ENCODE measurements at regions not wholly inside any gene's neighbourhood (a gene's known extent, or its start where the extent isn't known, plus 50 kb on each side); places are given as distances from the start of the nearest gene placed in this dataset.

GRCh38 chr6:169016758-169017157 lies 236.9 kb downstream of the THBS2 start:
- Mint-ChIP-seq H3K9me3 (peaks cover 20% of the 10 kb centered on the region), H3K4me3 (no peak overlapping the region), H3K4me1 (peaks cover 23% of the 10 kb centered on the region), H3K36me3 (ENCODE audit: low read depth) (peaks cover 12% of the 10 kb centered on the region), H3K27ac (ENCODE audit: unreplicated experiment) (no peak overlapping the region), H3K27me3 (ENCODE audit: low read depth) (no peaks in the 10 kb centered on the region)
- DNase-seq (ENCODE audit: low read depth, low spot score): no peak
- TF ChIP-seq CTCF (conservative IDR thresholded peaks at IDR 0.05): no peak

GRCh38 chr6:169014211-169015197 lies 239.1 kb downstream of the THBS2 start:
- DNase-seq (ENCODE audit: low read depth, low spot score): no peak
- H3K27me3 Mint-ChIP-seq (ENCODE audit: low read depth): no peaks in the 10 kb centered on the region
- peaks cover 12% of the 10 kb centered on the region for H3K36me3 Mint-ChIP-seq (ENCODE audit: low read depth)
- peaks cover 15% of the 10 kb centered on the region for H3K4me1 Mint-ChIP-seq
- no peak overlapping the region for H3K27ac Mint-ChIP-seq (ENCODE audit: unreplicated experiment)
- H3K9me3 Mint-ChIP-seq: peaks cover 20% of the 10 kb centered on the region
- no peak overlapping the region for H3K4me3 Mint-ChIP-seq
- TF ChIP-seq CTCF (conservative IDR thresholded peaks at IDR 0.05): no peak

GRCh38 chr6:169009628-169010027 lies 244.0 kb downstream of the THBS2 start:
- DNase-seq (ENCODE audit: low read depth, low spot score): no peak
- Mint-ChIP-seq H3K27me3 (ENCODE audit: low read depth) (no peaks in the 10 kb centered on the region), H3K36me3 (ENCODE audit: low read depth) (no peaks in the 10 kb centered on the region), H3K9me3 (peaks cover 14% of the 10 kb centered on the region), H3K27ac (ENCODE audit: unreplicated experiment) (no peak overlapping the region), H3K4me1 (peaks cover 5% of the 10 kb centered on the region), H3K4me3 (no peak overlapping the region)
- TF ChIP-seq CTCF (conservative IDR thresholded peaks at IDR 0.05): no peak

GRCh38 chr6:169008641-169009257 lies 244.9 kb downstream of the THBS2 start:
- no peak for DNase-seq (ENCODE audit: low read depth, low spot score)
- Mint-ChIP-seq H3K27me3 (ENCODE audit: low read depth) (no peaks in the 10 kb centered on the region), H3K27ac (ENCODE audit: unreplicated experiment) (no peak overlapping the region), H3K4me3 (no peak overlapping the region), H3K4me1 (no peaks in the 10 kb centered on the region), H3K9me3 (peaks cover 18% of the 10 kb centered on the region), H3K36me3 (ENCODE audit: low read depth) (no peaks in the 10 kb centered on the region)
- TF ChIP-seq CTCF (conservative IDR thresholded peaks at IDR 0.05): no peak

- Mint-ChIP-seq H3K36me3 (ENCODE audit: low read depth) (peaks cover 3% of the 10 kb centered on the region), H3K9me3 (peaks cover 14% of the 10 kb centered on the region), H3K4me1 (no peaks in the 10 kb centered on the region), H3K27me3 (ENCODE audit: low read depth) (no peaks in the 10 kb centered on the region), H3K4me3 (no peak overlapping the region), H3K27ac (ENCODE audit: unreplicated experiment) (no peak overlapping the region)
- TF ChIP-seq CTCF (conservative IDR thresholded peaks at IDR 0.05): no peak
- no peak for DNase-seq (ENCODE audit: low read depth, low spot score)
These were observed 248.5 kb downstream of the THBS2 start for GRCh38 chr6:169005166-169005565.

Data from neural crest cell (in vitro differentiated cells).